ENCODE measurements at regions not wholly inside any gene's neighbourhood (a gene's known extent, or its start where the extent isn't known, plus 50 kb on each side); places are given as distances from the start of the nearest gene placed in this dataset.
"Not testable (repeated sequence)": the region's sequence is repeated elsewhere in the genome, so short reads cannot be mapped to it uniquely, and the experiment has no call there.

- DNase-seq (ENCODE audit: low read depth in 2 of 3, low spot score in 2 of 3): no peak
These were observed 160.9 kb downstream of the SPTSSA start for GRCh38 chr14:34300882-34301734.

GRCh38 chr14:34300330-34300729 is 161.7 kb downstream of the SPTSSA start:
- DNase-seq (ENCODE audit: low read depth in 2 of 3, low spot score in 2 of 3): no peak

- DNase-seq (ENCODE audit: low read depth in 2 of 3, low spot score in 2 of 3): no peak
These were observed 162.7 kb downstream of the SPTSSA start for GRCh38 chr14:34299360-34299759.

GRCh38 chr14:34297786-34298520 is 164.1 kb downstream of the SPTSSA start:
- DNase-seq (ENCODE audit: low read depth in 2 of 3, low spot score in 2 of 3): no peak

GRCh38 chr14:34283590-34283989 is 178.4 kb downstream of the SPTSSA start:
- DNase-seq (ENCODE audit: low read depth in 2 of 3, low spot score in 2 of 3): no peak

- DNase-seq (ENCODE audit: low read depth in 2 of 3, low spot score in 2 of 3): no peak
These were observed 184.8 kb downstream of the SPTSSA start for GRCh38 chr14:34277191-34277590.

GRCh38 chr14:34275530-34275929 is 186.5 kb downstream of the SPTSSA start:
- DNase-seq (ENCODE audit: low read depth in 2 of 3, low spot score in 2 of 3): no peak

- no peak for DNase-seq (ENCODE audit: low read depth in 2 of 3, low spot score in 2 of 3)
These were observed 187.0 kb downstream of the SPTSSA start for GRCh38 chr14:34275078-34275477.

GRCh38 chr14:34273716-34274115 is 188.3 kb downstream of the SPTSSA start:
- DNase-seq (ENCODE audit: low read depth in 2 of 3, low spot score in 2 of 3): not testable (repeated sequence)

GRCh38 chr14:34270361-34270760 is 191.7 kb downstream of the SPTSSA start:
- no peak for DNase-seq (ENCODE audit: low read depth in 2 of 3, low spot score in 2 of 3)

GRCh38 chr14:34266344-34266743 is 195.7 kb downstream of the SPTSSA start:
- DNase-seq (ENCODE audit: low read depth in 2 of 3, low spot score in 2 of 3): no peak

GRCh38 chr14:34262127-34262910 is 199.7 kb downstream of the SPTSSA start:
- DNase-seq (ENCODE audit: low read depth in 2 of 3, low spot score in 2 of 3): no peak

- DNase-seq (ENCODE audit: low read depth in 2 of 3, low spot score in 2 of 3): no peak
These were observed 202.0 kb downstream of the SPTSSA start for GRCh38 chr14:34259996-34260395.

GRCh38 chr14:34258318-34258717 is 203.7 kb downstream of the SPTSSA start:
- DNase-seq (ENCODE audit: low read depth in 2 of 3, low spot score in 2 of 3): no peak

GRCh38 chr14:34257505-34257904 is 204.5 kb downstream of the SPTSSA start:
- no peak for DNase-seq (ENCODE audit: low read depth in 2 of 3, low spot score in 2 of 3)

- no peak for DNase-seq (ENCODE audit: low read depth in 2 of 3, low spot score in 2 of 3)
These were observed 205.8 kb downstream of the SPTSSA start for GRCh38 chr14:34256223-34256622.

GRCh38 chr14:34254571-34254970 is 207.5 kb downstream of the SPTSSA start:
- DNase-seq (ENCODE audit: low read depth in 2 of 3, low spot score in 2 of 3): no peak

GRCh38 chr14:34254031-34254430 is 208.0 kb downstream of the SPTSSA start:
- DNase-seq (ENCODE audit: low read depth in 2 of 3, low spot score in 2 of 3): no peak

- DNase-seq (ENCODE audit: low read depth in 2 of 3, low spot score in 2 of 3): no peak
These were observed 209.8 kb downstream of the SPTSSA start for GRCh38 chr14:34252227-34252626.

GRCh38 chr14:34251662-34252061 is 210.4 kb downstream of the SPTSSA start:
- DNase-seq (ENCODE audit: low read depth in 2 of 3, low spot score in 2 of 3): no peak

GRCh38 chr14:34250959-34251358 is 211.1 kb downstream of the SPTSSA start:
- no peak for DNase-seq (ENCODE audit: low read depth in 2 of 3, low spot score in 2 of 3)

GRCh38 chr14:34247605-34248004 is 214.4 kb downstream of the SPTSSA start:
- no peak for DNase-seq (ENCODE audit: low read depth in 2 of 3, low spot score in 2 of 3)
